ENCODE measurements at regions not wholly inside any gene's neighbourhood (a gene's known extent, or its start where the extent isn't known, plus 50 kb on each side); places are given as distances from the start of the nearest gene placed in this dataset.
"Not testable (repeated sequence)": the region's sequence is repeated elsewhere in the genome, so short reads cannot be mapped to it uniquely, and the experiment has no call there.

DNA sequence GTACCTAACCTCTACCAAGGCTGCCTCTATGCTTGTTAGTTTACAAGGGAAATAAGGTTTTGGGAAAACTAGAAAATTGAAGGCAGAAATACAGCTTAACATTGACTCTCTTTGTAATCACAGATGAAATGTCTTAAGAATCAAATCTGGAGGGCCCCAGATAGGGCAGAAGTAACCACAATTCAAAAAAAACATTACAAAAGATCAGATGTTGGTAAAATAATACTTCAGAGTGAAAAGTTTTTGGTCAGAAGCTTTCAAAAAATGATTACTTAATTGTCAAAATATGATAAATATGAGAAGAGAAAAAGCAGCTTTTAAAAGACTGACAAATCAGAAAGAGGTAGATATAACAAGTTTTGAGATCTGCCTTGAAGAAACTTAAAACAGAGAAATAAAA lies 425.1 kb upstream of the NECTIN3 start:
- no peak for DNase-seq

DNA sequence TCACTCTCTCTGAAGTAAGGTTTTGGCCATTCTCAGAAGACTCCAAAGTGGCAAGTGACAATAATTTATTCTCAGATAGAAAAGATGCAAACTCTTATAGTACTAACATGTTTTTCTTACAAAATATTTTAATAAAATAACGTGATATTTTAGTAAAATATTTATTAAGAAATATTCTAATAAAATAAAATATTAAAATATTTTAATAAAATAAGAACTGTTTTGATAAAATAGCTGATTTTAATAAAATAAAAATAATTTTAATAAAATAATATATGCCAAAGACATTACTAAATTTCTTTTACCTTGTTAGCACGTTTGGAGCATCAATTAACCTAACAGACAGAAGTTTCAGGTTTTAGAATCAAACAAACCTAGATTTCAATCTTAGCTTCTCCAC lies 424.0 kb upstream of the NECTIN3 start:
- DNase-seq, result no peak

DNA sequence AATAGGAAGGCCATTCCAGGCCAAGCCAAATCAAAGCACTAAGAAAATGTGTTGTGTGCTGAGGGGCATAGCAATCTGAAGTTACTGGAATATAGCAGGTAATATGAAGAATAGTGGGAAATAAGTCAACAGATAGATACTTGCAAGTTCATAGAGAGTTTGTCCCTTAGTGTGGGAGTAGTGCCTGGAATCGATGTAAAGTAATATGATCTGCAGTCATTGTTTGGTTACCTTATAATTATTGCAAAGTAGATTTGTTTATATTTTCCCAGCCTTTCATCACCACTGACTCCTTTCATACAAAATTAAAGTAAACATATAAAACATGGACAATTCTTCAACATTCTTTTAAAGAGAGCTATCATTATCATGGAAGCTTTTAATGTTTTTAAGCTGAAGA lies 420.9 kb upstream of the NECTIN3 start:
- DNase-seq, result no peak

GRCh38 chr3:110654843-110655502 lies 416.6 kb upstream of the NECTIN3 start:
- no peak for DNase-seq

DNA sequence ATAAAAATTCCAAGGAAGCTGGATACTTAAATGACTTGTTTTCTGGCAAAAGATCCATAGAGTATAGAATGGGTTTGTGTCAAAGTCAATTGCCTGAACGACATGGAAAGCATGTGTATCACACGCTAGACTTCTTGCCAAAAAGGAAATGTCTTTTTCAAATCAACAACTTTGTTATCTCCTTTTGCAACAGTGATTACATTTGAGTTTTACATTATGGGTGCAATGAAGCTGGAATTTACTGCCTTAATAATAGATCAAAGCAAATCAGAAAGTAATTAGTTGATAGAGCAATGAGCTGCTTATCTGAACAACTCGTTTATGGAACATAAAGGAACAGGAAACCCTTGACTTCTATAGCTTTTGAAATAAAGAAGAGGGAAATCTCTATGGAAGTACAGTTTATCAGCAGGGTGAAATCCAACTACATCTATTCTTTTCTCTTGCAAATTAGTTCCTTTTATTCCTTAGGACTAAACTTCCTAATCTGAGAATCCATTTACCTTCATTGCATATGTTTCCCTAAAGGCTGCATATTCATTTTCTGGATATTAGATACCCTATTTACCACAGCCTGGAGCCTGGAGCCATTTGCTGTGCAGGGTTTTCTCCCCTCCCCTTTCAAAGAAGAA lies 415.1 kb upstream of the NECTIN3 start:
- no peak for DNase-seq

- no peak for DNase-seq
Measured at GRCh38 chr3:110664148-110664547, 407.5 kb upstream of the NECTIN3 start.

DNA sequence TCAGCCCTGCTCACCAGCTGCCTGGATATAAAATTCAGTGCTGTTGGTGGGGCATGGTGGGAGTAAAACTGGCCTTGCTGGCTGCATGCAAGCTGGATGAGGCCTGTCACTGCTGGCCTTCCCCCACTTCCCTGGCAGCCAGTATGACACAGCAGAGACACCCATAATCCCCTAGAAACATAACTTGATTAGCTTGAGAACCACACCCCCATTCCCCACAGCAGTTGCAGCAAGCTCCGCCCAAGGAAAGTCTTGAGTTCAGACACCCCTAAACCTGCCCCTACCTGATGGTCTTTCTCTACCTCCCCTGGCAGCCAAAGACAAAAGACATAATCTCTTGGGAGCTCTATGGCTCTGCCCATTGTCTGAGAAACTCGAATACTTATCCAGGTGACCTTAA lies 405.1 kb upstream of the NECTIN3 start:
- no peak for DNase-seq

GRCh38 chr3:110667216-110667615 lies 404.4 kb upstream of the NECTIN3 start:
- DNase-seq, result no peak

GRCh38 chr3:110670407-110670806 lies 401.2 kb upstream of the NECTIN3 start:
- no peak for DNase-seq

GRCh38 chr3:110677506-110677905 lies 394.1 kb upstream of the NECTIN3 start:
- DNase-seq, result no peak

DNA sequence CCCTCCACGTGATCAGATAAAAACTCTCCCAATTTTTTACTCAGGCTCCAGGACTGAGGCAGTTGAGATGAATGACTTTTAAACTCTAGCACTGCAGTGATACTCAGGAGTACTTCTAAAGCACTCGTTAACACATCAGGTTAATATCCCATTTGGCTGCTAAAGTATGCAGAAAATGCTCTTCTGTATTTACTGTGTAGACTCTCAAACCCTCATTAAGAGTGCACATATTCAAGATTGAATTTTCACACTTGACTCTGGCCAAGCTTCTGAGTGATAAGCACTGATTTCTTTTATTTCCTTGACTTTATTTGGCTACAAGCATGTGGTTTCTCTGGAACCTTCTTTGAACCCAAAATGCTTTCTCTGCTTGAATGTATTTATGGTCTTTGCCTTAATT lies 392.3 kb upstream of the NECTIN3 start:
- no peak for DNase-seq

DNA sequence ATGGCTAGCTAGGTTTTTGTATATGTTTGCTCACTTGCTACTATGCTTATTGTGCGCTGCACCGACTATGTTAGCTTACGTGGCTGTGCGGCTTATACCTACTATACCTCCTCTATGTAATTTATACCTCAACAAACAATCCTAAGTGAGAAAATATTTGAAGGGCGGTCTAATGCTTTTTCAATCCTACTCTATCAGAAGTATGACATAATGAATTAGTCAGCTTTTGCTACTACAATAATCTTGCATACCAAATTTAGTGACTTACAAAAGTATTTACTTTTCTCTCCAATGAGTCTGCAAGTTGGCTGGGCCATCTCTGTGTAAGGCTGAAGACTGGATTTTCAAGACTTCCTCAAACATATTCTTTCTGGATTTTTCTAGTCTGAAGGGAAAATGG lies 391.2 kb upstream of the NECTIN3 start:
- DNase-seq, result no peak

- no peak for DNase-seq
Measured at GRCh38 chr3:110684466-110684865, 387.1 kb upstream of the NECTIN3 start.

DNA sequence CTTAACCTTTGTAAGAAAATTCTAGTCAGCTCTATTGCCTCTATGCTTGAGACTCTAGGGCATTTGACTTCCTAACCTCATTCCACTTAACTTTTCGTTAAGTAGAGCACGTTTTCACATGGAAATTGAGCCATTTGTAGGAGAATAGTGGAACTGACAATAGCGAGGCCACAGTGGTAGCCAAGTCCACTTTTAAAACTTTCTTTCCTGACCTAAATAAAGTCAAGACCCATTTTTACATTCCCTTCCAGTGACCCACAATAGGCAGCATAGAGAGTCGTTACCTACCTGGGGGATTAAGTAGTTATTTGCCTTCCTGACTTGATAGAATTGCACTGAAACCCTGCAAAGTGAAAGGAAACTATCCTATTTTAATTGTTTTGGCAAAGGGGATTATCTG lies 386.0 kb upstream of the NECTIN3 start:
- DNase-seq, result no peak

DNA sequence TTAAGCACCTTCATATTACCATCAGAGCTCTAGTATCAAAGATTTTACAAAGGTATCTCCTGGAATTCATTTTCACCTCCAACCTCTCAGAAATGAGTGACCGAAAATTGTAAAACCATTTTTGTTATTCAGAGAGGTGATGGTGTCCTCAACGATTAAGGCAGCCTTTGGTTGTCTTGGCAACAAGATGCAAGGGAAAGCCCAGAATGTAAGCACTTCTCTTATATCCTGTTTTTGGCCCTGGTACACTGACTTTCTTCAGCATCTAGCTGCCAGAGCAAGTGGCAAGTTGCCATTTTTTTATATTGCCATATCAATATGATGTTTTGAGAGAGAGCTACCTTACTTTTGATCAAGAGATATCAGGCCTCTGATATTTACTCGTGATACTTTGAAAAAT lies 384.9 kb upstream of the NECTIN3 start:
- no peak for DNase-seq

- no peak for DNase-seq
Measured at GRCh38 chr3:110687138-110687537, 384.5 kb upstream of the NECTIN3 start.

- DNase-seq, result no peak
Measured at GRCh38 chr3:110697961-110698360, 373.7 kb upstream of the NECTIN3 start.

DNA sequence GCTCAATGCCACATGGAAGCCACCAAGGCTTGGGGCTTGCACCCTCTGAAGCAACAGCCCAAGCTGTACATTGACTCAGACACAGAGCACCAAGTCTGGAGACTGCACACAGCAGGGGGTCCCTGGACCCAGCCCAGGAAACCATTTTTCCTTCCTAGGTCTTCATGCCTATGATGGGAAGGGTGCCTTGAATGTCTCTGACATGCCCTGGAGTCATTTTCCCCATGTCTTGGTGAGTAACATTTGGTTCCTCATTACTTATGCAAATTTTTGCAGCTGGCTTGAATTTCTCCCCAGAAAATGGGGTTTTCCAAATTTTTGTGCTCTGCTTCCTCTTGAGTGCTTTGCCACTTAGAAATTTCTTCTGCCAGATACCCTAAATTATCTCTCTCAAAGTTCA lies 367.3 kb upstream of the NECTIN3 start:
- not testable (repeated sequence) for DNase-seq

GRCh38 chr3:110708156-110708555 lies 363.5 kb upstream of the NECTIN3 start:
- no peak for DNase-seq

DNA sequence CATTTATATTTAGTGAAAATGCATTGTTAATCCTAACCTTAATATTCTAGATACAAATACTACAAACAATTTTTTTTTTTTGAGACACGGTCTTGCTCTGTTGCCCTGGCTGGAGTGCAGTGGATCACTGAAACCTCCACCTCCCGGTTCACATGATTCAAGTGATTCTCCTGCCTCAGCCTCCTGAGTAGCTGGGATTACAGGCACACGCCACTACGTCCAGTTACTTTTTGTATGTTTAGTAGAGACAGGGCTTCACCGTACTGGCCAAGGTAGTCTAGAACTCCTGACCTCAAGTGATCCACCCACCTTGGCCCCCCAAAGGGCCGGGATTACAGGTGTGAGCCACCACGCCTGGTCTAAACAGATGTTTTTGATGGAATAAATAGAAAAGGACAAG lies 361.5 kb upstream of the NECTIN3 start:
- no peak for DNase-seq

- DNase-seq, result no peak
Measured at GRCh38 chr3:110710603-110711002, 361.0 kb upstream of the NECTIN3 start.

GRCh38 chr3:110711130-110711832 lies 360.3 kb upstream of the NECTIN3 start:
- no peak for DNase-seq

DNA sequence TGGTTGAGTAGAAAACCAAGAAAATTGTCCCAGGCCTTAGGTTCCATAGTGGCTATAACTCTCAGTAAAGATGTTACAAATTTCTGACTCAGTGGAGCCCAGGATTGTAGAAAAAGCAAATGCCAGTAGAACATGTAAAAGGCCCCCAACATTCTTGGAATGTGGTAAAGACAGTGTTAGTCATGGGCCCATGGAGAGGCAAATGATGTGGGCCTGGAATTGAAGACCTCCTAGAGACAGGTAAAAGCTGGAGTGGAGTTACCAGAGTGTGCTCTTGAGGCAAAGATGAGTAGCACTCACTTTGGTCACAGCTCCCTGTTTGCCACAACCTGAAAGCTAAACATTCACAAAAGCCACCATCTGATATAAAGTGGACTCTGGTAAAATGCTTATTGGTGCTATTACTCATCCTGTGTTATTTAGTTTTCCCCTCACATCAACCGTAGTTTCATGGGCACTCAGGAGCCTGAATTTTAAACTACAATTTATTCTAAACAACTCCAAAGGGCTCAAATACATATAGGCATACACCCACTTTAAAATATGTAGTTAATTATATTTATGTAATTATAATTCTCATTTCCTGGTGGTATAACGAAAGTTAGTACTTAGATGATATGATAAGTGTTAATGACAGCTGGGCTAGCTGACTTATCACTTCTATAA lies 359.6 kb upstream of the NECTIN3 start:
- DNase-seq, result no peak

- DNase-seq, result no peak
Measured at GRCh38 chr3:110727056-110727455, 344.6 kb upstream of the NECTIN3 start.

Measured in NCI-H1930 (cell line).